ENCODE measurements at regions not wholly inside any gene's neighbourhood (a gene's known extent, or its start where the extent isn't known, plus 50 kb on each side); places are given as distances from the start of the nearest gene placed in this dataset.
"Not testable (repeated sequence)": the region's sequence is repeated elsewhere in the genome, so short reads cannot be mapped to it uniquely, and the experiment has no call there.

- Histone ChIP-seq H3K9ac (ENCODE audit: extremely low read depth, insufficient read length, low read length) (no peak overlapping the region), H3K4ac (ENCODE audit: low read depth, low read length) (no peak overlapping the region), H3K14ac (ENCODE audit: insufficient read depth, low read length) (no peak overlapping the region), H3K4me2 (ENCODE audit: insufficient read depth, insufficient read length, low read length) (no peak overlapping the region), H2BK12ac (ENCODE audit: insufficient read length, low read depth, low read length) (no peak overlapping the region), H3K27ac (ENCODE audit: insufficient read length, low read depth, low read length) (no peak overlapping the region), H4K91ac (ENCODE audit: insufficient read length, low read depth, low read length) (no peak overlapping the region), H2BK15ac (ENCODE audit: low read depth, low read length) (no peak overlapping the region), H3K9me3 (ENCODE audit: control insufficient read depth, low read depth, low read length) (no peaks in the 10 kb centered on the region), H2AFZ (ENCODE audit: low read length) (no peak overlapping the region), H3K23me2 (ENCODE audit: insufficient read length, low read depth, low read length, poor library complexity, severe bottlenecking) (no peaks in the 10 kb centered on the region), H3K4me1 (ENCODE audit: insufficient read depth, low read length) (no peaks in the 10 kb centered on the region), H4K8ac (replicated peaks; ENCODE audit: insufficient read length, low read depth, low read length) (no peak overlapping the region), H3T11ph (ENCODE audit: low read length) (no peak overlapping the region), H4K5ac (ENCODE audit: insufficient read length, low read depth, low read length) (no peak overlapping the region), H3K79me1 (ENCODE audit: insufficient read depth, low read depth, low read length, poor library complexity, severe bottlenecking) (no peaks in the 10 kb centered on the region), H2BK120ac (ENCODE audit: low read depth, low read length, poor library complexity, severe bottlenecking) (no peak overlapping the region), H3K79me2 (ENCODE audit: insufficient read depth, low read length) (no peaks in the 10 kb centered on the region), H3K27me3 (ENCODE audit: insufficient read depth, low read length) (no peaks in the 10 kb centered on the region), H2AK5ac (ENCODE audit: insufficient read length, low read length) (no peak overlapping the region), H2BK5ac (ENCODE audit: insufficient read length, low read length) (no peak overlapping the region), H3K18ac (ENCODE audit: insufficient read length, low read depth, low read length) (no peak overlapping the region), H2BK20ac (ENCODE audit: low read depth, low read length, poor library complexity, severe bottlenecking) (no peak overlapping the region), H4K20me1 (ENCODE audit: control insufficient read depth, insufficient read depth, insufficient read length) (no peaks in the 10 kb centered on the region), H3K56ac (ENCODE audit: insufficient read length, low read depth, low read length) (no peak overlapping the region), H3K23ac (ENCODE audit: insufficient read length, low read depth, low read length) (no peak overlapping the region)
- peaks cover 5 to 6% of the 10 kb centered on the region in 2 experiments; a peak in 3 of 5 replicates for H3K9me3 Mint-ChIP-seq
- no peaks in the 10 kb centered on the region; a peak in 2 of 7 replicates for H3K36me3 Mint-ChIP-seq (ENCODE audit: insufficient read depth in 1 of 3, low read depth in 3 of 3)
- no peak for TF ChIP-seq CTCF (conservative IDR thresholded peaks at IDR 0.05)
- no CpG with 5 or more reads among the region's 2 CpGs for WGBS (ENCODE audit: extremely low coverage, insufficient read length, low lambda C conversion rate)
- no peak overlapping the region for H3K27ac Mint-ChIP-seq
- no peak overlapping the region for H3K4me3 Mint-ChIP-seq
- no peak for DNase-seq
- no peaks in the 10 kb centered on the region for H3K27me3 Mint-ChIP-seq (ENCODE audit: low read depth)
- H3K4me1 Mint-ChIP-seq = no peaks in the 10 kb centered on the region
Measured at GRCh38 chr4:115501656-115502055, 388.2 kb upstream of the NDST4 start.

GRCh38 chr4:115493770-115494169 lies 380.4 kb upstream of the NDST4 start:
- H2AFZ ChIP-seq (ENCODE audit: low read length); H3K9me3 Mint-ChIP-seq; H2BK12ac ChIP-seq (ENCODE audit: insufficient read length, low read depth, low read length); H3K27ac ChIP-seq (ENCODE audit: insufficient read length, low read depth, low read length); H2BK120ac ChIP-seq (ENCODE audit: low read depth, low read length, poor library complexity, severe bottlenecking); H3K56ac ChIP-seq (ENCODE audit: insufficient read length, low read depth, low read length); H2BK20ac ChIP-seq (ENCODE audit: low read depth, low read length, poor library complexity, severe bottlenecking); H3K27ac Mint-ChIP-seq; H3T11ph ChIP-seq (ENCODE audit: low read length); H3K23me2 ChIP-seq (ENCODE audit: insufficient read length, low read depth, low read length, poor library complexity, severe bottlenecking); H3K27me3 ChIP-seq (ENCODE audit: insufficient read depth, low read length); H3K4me3 Mint-ChIP-seq; H3K18ac ChIP-seq (ENCODE audit: insufficient read length, low read depth, low read length); H3K23ac ChIP-seq (ENCODE audit: insufficient read length, low read depth, low read length); H3K4ac ChIP-seq (ENCODE audit: low read depth, low read length); H3K9ac ChIP-seq (ENCODE audit: extremely low read depth, insufficient read length, low read length); H3K27me3 Mint-ChIP-seq (ENCODE audit: low read depth); H3K4me1 ChIP-seq (ENCODE audit: insufficient read depth, low read length); H3K4me1 Mint-ChIP-seq; H4K91ac ChIP-seq (ENCODE audit: insufficient read length, low read depth, low read length); H2BK5ac ChIP-seq (ENCODE audit: insufficient read length, low read length); H3K4me2 ChIP-seq (ENCODE audit: insufficient read depth, insufficient read length, low read length); H2BK15ac ChIP-seq (ENCODE audit: low read depth, low read length); H3K14ac ChIP-seq (ENCODE audit: insufficient read depth, low read length); H4K8ac ChIP-seq (replicated peaks; ENCODE audit: insufficient read length, low read depth, low read length); H3K79me1 ChIP-seq (ENCODE audit: insufficient read depth, low read depth, low read length, poor library complexity, severe bottlenecking); DNase-seq; H2AK5ac ChIP-seq (ENCODE audit: insufficient read length, low read length); H3K36me3 Mint-ChIP-seq (ENCODE audit: insufficient read depth in 1 of 3, low read depth in 3 of 3); H3K9me3 ChIP-seq (ENCODE audit: control insufficient read depth, low read depth, low read length); H4K5ac ChIP-seq (ENCODE audit: insufficient read length, low read depth, low read length); H3K79me2 ChIP-seq (ENCODE audit: insufficient read depth, low read length); H4K20me1 ChIP-seq (ENCODE audit: control insufficient read depth, insufficient read depth, insufficient read length): not testable (repeated sequence)
- no CpG with 5 or more reads among the region's 10 CpGs for WGBS (ENCODE audit: extremely low coverage, insufficient read length, low lambda C conversion rate)
